ENCODE measurements at regions not wholly inside any gene's neighbourhood (a gene's known extent, or its start where the extent isn't known, plus 50 kb on each side); places are given as distances from the start of the nearest gene placed in this dataset.
"Not testable (repeated sequence)": the region's sequence is repeated elsewhere in the genome, so short reads cannot be mapped to it uniquely, and the experiment has no call there.

- H3K36me3 ChIP-seq; H3K4me1 ChIP-seq; H3K27ac ChIP-seq (replicated peaks in 1 of 4); H3K4me3 ChIP-seq; H3K27me3 ChIP-seq; intact Hi-C loops (cut with DNase I); DNase-seq (ENCODE audit: extremely low spot score): not testable (repeated sequence)
- H3K9me3 ChIP-seq = peaks cover 0 to 26% (median 25%) of the 10 kb centered on the region in 4 donors
These were observed 53.5 kb upstream of the FAR1 start for GRCh38 chr11:13614918-13615317.

GRCh38 chr11:13608656-13609055 lies 59.8 kb upstream of the FAR1 start:
- H3K9me3 ChIP-seq = no peaks in the 10 kb centered on the region
- no peak overlapping the region for H3K4me3 ChIP-seq
- intact Hi-C loops (cut with DNase I) = no loop called here
- no peaks in the 10 kb centered on the region for H3K4me1 ChIP-seq
- no peak overlapping the region for H3K27ac ChIP-seq (replicated peaks in 1 of 4)
- H3K36me3 ChIP-seq = no peaks in the 10 kb centered on the region
- 63% methylated on average over 2 of the region's 2 CpGs for WGBS
- H3K27me3 ChIP-seq = no peaks in the 10 kb centered on the region
- no peak for DNase-seq (ENCODE audit: extremely low spot score)
- TF ChIP-seq EP300 (IDR thresholded peaks at IDR 0.05) (no peak), POLR2AphosphoS5 (IDR thresholded peaks at IDR 0.05) (no peak), CTCF (IDR thresholded peaks at IDR 0.05) (no peak), POLR2A (IDR thresholded peaks at IDR 0.05; ENCODE audit: low read depth) (no peak)

GRCh38 chr11:13606701-13607100 lies 61.8 kb upstream of the FAR1 start:
- H3K36me3 ChIP-seq = no peaks in the 10 kb centered on the region
- H3K9me3 ChIP-seq = no peaks in the 10 kb centered on the region
- intact Hi-C loops (cut with DNase I) = no loop called here
- no peaks in the 10 kb centered on the region for H3K27me3 ChIP-seq
- H3K4me3 ChIP-seq = no peak overlapping the region
- H3K27ac ChIP-seq (replicated peaks in 1 of 4) = no peak overlapping the region
- WGBS = 17% methylated on average over 2 of the region's 2 CpGs
- DNase-seq (ENCODE audit: extremely low spot score) = no peak
- no peak for TF ChIP-seq CTCF (IDR thresholded peaks at IDR 0.05)
- no peak for TF ChIP-seq POLR2A (IDR thresholded peaks at IDR 0.05; ENCODE audit: low read depth)
- no peak for TF ChIP-seq POLR2AphosphoS5 (IDR thresholded peaks at IDR 0.05)
- TF ChIP-seq EP300 (IDR thresholded peaks at IDR 0.05) = no peak
- no peaks in the 10 kb centered on the region for H3K4me1 ChIP-seq

GRCh38 chr11:13603661-13604060 lies 64.8 kb upstream of the FAR1 start:
- H3K36me3 ChIP-seq = no peaks in the 10 kb centered on the region
- no peak overlapping the region for H3K27ac ChIP-seq (replicated peaks in 1 of 4)

GRCh38 chr11:13602844-13603243 lies 65.6 kb upstream of the FAR1 start:
- Histone ChIP-seq H3K27me3 (no peaks in the 10 kb centered on the region), H3K4me1 (no peaks in the 10 kb centered on the region)
- intact Hi-C loops (cut with DNase I) = no loop called here

More at GRCh38 chr11:13603661-13604060, 64.8 kb upstream of the FAR1 start:
- Histone ChIP-seq H3K27me3 (no peaks in the 10 kb centered on the region), H3K4me1 (no peaks in the 10 kb centered on the region), H3K4me3 (no peak overlapping the region), H3K9me3 (no peaks in the 10 kb centered on the region)
- intact Hi-C loops (cut with DNase I) = no loop called here
- DNase-seq (ENCODE audit: extremely low spot score) = no peak
- no peak for TF ChIP-seq EP300 (IDR thresholded peaks at IDR 0.05)
- TF ChIP-seq CTCF (IDR thresholded peaks at IDR 0.05) = no peak
- no peak for TF ChIP-seq POLR2AphosphoS5 (IDR thresholded peaks at IDR 0.05)
- TF ChIP-seq POLR2A (IDR thresholded peaks at IDR 0.05; ENCODE audit: low read depth) = no peak
- 45% methylated on average over 1 of the region's 1 CpG for WGBS

More at GRCh38 chr11:13602844-13603243, 65.6 kb upstream of the FAR1 start:
- TF ChIP-seq POLR2AphosphoS5 (IDR thresholded peaks at IDR 0.05) = no peak
- no peak for TF ChIP-seq POLR2A (IDR thresholded peaks at IDR 0.05; ENCODE audit: low read depth)
- no peak for TF ChIP-seq EP300 (IDR thresholded peaks at IDR 0.05)
- no peak for TF ChIP-seq CTCF (IDR thresholded peaks at IDR 0.05)
- Histone ChIP-seq H3K36me3 (no peaks in the 10 kb centered on the region), H3K4me3 (no peak overlapping the region), H3K27ac (replicated peaks in 1 of 4) (no peak overlapping the region), H3K9me3 (no peaks in the 10 kb centered on the region)
- DNase-seq (ENCODE audit: extremely low spot score) = no peak

Measured in esophagus muscularis mucosa (tissue), 4 donors.